Ovary (tissue), 7 donors: ENCODE measurements at regions not wholly inside any gene's neighbourhood (a gene's known extent, or its start where the extent isn't known, plus 50 kb on each side); places are given as distances from the start of the nearest gene placed in this dataset.
"Not testable (repeated sequence)": the region's sequence is repeated elsewhere in the genome, so short reads cannot be mapped to it uniquely, and the experiment has no call there.

ENCODE experiments used
- DNase-seq, 5 donors: peaks; one replicate each; pipeline ENCODE4 v3.0.0-alpha.2; 2019 to 2020
- H3K27ac ChIP-seq, 2 donors: fragments of 200-600 bp; one replicate each; pipeline versions ENCODE4 v1.5.1 to v1.8.0; 2019 to 2022
- H3K27me3 ChIP-seq: fragments of 200-600 bp; one replicate; pipeline ENCODE4 v1.8.0; 2022
- H3K36me3 ChIP-seq: fragments of 200-600 bp; sonication (generic); one replicate; pipeline ENCODE4 v1.5.1; 2019
- H3K4me1 ChIP-seq: one replicate; pipeline ENCODE4 v1.8.1; 2013; ENCODE audit warnings: mild to moderate bottlenecking, moderate library complexity; ENCODE audit not compliant: insufficient read depth
- H3K4me3 ChIP-seq: fragments of 200-600 bp; sonication (generic); one replicate; pipeline ENCODE4 v1.5.1; 2017
- H3K9me3 ChIP-seq, 2 donors: fragments of 200-600 bp in 1 of 2; sonication (generic) in 1 of 2; one replicate each; pipeline versions ENCODE4 v1.5.1 to v1.8.1; 2013 to 2019; ENCODE audit warnings: mild to moderate bottlenecking in 1 of 2, moderate library complexity in 1 of 2
- EP300 ChIP-seq: sonication (generic); formaldehyde crosslinking; IDR thresholded peaks from one replicate; pipeline ENCODE4 v1.6.1; 2017; ENCODE audit warnings: antibody characterized with exemption
- POLR2A ChIP-seq: fragments of 450-650 bp; IDR thresholded peaks from one replicate; pipeline ENCODE4 v1.6.1; 2017; ENCODE audit warnings: antibody characterized with exemption, mild to moderate bottlenecking, moderate library complexity
- WGBS, 3 donors: extraction: QIAGEN DNeasy Blood & Tissue Kit in 1 of 3; methylation state at CpG; one replicate each; pipeline versions ENCODE4 v1.1.5 to v1.1.7; 2013 to 2017; 5-methylcytosine and 5-hydroxymethylcytosine counted together
- intact Hi-C, 4 donors: fragments of 100-400 bp; cut with DNase I; formaldehyde crosslinking; loops; one replicate each; pipeline versions ENCODE4 v1.11.0 to v1.15.1; 2022 to 2023
- TF ChIP-seq, protein P1 (sequence below), 3 donors: fragments of 450-650 bp in 2 of 3; fragments of 200-600 bp in 1 of 3; IDR thresholded peaks; one replicate each; pipeline versions ENCODE4 v1.5.1 to v1.8.0; 2016 to 2022; ENCODE audit warnings: antibody characterized with exemption in 3 of 3, mild to moderate bottlenecking in 1 of 3
- donor health status: DM: no; HTN: no; CAD: no; lungs with moderate emphysema.
- donor health status: DM: no; HTN: no; CAD: no.
- donor health status: Bipolar disorder and iron deficiency.
- donor health status: DM: no; HTN: no; CAD: no.
- donor health status: DM: yes; HTN: yes; CAD: no.

DNA sequence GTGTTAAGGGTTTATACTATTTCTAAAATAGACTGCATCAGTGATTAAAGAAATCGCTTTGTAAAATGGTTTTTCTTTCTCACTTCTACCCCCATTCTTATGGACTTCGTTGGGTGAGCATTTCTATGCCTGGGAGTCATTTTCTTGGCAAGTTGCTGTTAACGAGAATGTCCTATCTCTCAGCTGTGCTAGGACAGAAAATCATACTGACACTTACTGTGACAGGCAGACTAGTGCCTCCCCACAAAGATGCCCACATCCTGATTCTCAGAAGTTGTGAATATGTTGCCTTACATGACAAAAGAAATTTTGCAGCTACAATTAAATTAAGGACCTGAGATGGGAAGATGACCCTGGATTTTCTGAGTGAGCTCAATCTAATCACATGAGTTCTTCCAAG, 65.1 kb upstream of the NMUR2 start:
- Histone ChIP-seq H3K36me3 (no peaks in the 10 kb centered on the region), H3K4me1 (no peaks in the 10 kb centered on the region), H3K27ac (no peak overlapping the region), H3K4me3 (no peak overlapping the region), H3K27me3 (no peaks in the 10 kb centered on the region), H3K9me3 (peaks cover 0 to 2% of the 10 kb centered on the region in 2 donors)
- TF ChIP-seq, protein P1, sequence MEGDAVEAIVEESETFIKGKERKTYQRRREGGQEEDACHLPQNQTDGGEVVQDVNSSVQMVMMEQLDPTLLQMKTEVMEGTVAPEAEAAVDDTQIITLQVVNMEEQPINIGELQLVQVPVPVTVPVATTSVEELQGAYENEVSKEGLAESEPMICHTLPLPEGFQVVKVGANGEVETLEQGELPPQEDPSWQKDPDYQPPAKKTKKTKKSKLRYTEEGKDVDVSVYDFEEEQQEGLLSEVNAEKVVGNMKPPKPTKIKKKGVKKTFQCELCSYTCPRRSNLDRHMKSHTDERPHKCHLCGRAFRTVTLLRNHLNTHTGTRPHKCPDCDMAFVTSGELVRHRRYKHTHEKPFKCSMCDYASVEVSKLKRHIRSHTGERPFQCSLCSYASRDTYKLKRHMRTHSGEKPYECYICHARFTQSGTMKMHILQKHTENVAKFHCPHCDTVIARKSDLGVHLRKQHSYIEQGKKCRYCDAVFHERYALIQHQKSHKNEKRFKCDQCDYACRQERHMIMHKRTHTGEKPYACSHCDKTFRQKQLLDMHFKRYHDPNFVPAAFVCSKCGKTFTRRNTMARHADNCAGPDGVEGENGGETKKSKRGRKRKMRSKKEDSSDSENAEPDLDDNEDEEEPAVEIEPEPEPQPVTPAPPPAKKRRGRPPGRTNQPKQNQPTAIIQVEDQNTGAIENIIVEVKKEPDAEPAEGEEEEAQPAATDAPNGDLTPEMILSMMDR (IDR thresholded peaks at IDR 0.05) = no peak
- WGBS, 3 donors = 45 to 61% (median 49%) methylated on average over 3 of the region's 3 CpGs
- no peak for DNase-seq
- intact Hi-C loops = no loop called here

DNA sequence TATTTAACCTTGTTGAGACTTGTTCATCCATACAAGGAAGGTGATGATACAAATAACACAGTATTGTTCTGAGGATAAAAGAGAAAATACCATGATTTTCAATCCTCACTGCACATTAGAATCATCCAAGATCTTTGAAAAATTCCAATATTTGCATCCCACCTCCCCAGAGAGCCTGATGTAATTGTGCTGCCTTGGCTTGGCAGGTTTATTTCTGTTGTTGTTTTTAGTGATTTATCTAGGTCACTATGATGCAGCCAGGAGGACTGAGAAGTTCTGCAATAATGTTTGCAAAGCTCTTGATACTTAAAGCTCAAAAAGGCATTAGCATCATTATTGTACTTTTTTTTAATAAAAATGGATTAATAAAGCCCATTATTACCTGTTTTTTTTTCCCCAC, 67.0 kb upstream of the NMUR2 start:
- Histone ChIP-seq H3K4me3 (no peak overlapping the region), H3K27ac (no peak overlapping the region), H3K36me3 (no peaks in the 10 kb centered on the region), H3K27me3 (no peaks in the 10 kb centered on the region), H3K9me3 (no peaks in the 10 kb centered on the region), H3K4me1 (no peaks in the 10 kb centered on the region)
- TF ChIP-seq, protein P1 (IDR thresholded peaks at IDR 0.05) = no peak
- TF ChIP-seq POLR2A = no peak
- TF ChIP-seq EP300 = no peak
- intact Hi-C loops = no loop called here
- DNase-seq = no peak

DNA sequence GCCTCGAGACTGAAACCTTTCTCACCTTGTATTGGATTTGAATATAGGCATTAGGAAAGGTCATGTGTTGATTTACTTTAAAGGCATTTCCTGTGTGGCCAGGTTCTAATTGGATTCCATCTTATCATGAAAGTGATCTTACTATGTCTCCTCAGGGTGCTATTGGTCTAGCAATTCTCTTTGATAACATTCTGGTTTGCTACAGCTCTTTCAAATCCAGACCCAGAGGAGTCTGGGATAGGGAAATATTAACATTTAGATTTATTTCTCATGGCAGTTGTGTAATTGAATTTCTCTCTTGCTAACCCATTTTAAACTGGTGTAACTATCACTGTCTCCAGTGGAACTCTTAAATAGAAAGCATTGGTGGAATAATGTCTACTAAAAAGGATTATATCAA, 69.9 kb upstream of the NMUR2 start:
- Histone ChIP-seq H3K27ac (no peak overlapping the region), H3K4me3 (no peak overlapping the region), H3K9me3 (no peaks in the 10 kb centered on the region), H3K36me3 (no peaks in the 10 kb centered on the region), H3K4me1 (no peaks in the 10 kb centered on the region), H3K27me3 (no peaks in the 10 kb centered on the region)
- DNase-seq = no peak
- WGBS, 3 donors = 36 to 63% (median 52%) methylated on average over 1 of the region's 1 CpG
- TF ChIP-seq, protein P1 (IDR thresholded peaks at IDR 0.05) = no peak
- TF ChIP-seq POLR2A (no peak), EP300 (no peak)
- intact Hi-C loops = no loop called here

DNA sequence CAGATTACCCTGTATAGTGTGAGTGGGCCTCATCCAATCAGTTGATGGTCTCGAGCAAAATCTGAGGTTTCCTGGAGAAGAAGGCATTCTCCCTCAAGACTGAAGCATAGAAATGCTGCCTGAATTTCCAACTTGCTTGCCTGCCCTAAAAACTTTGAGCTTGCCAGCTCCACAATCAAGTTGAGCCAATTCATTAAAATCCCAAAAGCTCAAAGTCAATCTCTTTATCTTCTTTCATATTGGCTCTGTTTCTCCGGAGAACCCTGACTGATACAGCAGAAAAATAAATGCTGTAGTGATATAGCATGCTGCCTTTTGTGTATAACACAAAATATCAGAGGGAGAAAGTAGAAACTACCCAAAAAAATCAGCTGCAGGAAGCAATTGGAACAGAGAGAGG, 72.5 kb upstream of the NMUR2 start:
- intact Hi-C loops = no loop called here
- Histone ChIP-seq H3K36me3 (no peaks in the 10 kb centered on the region), H3K27me3 (no peaks in the 10 kb centered on the region), H3K4me1 (no peaks in the 10 kb centered on the region), H3K27ac (no peak overlapping the region), H3K4me3 (no peak overlapping the region), H3K9me3 (no peaks in the 10 kb centered on the region)
- TF ChIP-seq, protein P1 (IDR thresholded peaks at IDR 0.05) = no peak
- TF ChIP-seq POLR2A = no peak
- no peak for TF ChIP-seq EP300
- WGBS, 3 donors = 31 to 50% (median 31%) methylated on average over 2 of the region's 2 CpGs
- DNase-seq = no peak

DNA sequence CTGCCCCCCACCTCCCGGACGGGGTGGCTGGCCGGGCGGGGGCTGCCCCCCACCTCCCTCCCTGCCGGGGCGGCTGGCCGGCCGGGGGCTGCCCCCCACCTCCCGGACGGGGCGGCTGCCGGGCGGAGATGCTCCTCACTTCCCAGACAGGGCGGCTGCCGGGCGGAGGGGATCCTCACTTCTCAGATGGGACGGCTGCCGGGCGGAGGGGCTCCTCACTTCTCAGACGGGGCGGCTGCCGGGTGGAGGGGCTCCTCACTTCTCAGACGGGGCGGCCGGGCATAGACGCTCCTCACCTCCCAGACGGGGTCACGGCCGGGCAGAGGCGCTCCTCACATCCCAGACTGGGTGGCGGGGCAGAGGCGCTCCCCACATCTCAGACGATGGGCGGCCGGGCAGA, 74.8 kb upstream of the NMUR2 start:
- DNase-seq, intact Hi-C loops, H3K4me1 ChIP-seq, H3K36me3 ChIP-seq, H3K4me3 ChIP-seq, H3K27ac ChIP-seq, H3K9me3 ChIP-seq, H3K27me3 ChIP-seq: not testable (repeated sequence)
- WGBS, 3 donors = 95 to 97% (median 97%) methylated on average over 21 to 33 of the region's 35 CpGs

DNA sequence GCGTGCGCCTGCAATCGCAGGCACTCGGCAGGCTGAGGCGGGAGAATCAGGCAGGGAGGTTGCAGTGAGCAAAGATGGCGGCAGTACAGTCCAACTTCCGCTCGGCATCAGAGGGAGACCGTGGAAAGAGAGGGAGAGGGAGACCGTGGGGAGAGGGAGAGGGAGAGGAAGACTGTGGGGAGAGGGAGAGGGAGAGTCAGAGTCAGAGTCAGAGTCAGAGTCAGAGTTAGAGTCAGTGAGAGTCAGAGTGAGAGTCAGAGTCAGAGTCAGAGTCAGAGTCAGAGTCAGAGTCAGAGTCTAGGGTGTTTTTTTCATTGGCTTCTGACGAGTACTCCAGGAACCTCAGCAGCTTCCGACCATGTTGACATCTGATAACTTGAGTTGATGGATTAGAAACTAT, 75.6 kb upstream of the NMUR2 start:
- 91 to 95% (median 94%) methylated on average over 12 of the region's 12 CpGs for WGBS, 3 donors
- H3K27me3 ChIP-seq, H3K4me1 ChIP-seq, intact Hi-C loops, DNase-seq, H3K9me3 ChIP-seq, H3K27ac ChIP-seq, H3K4me3 ChIP-seq, H3K36me3 ChIP-seq: not testable (repeated sequence)
